ENCODE measurements at regions not wholly inside any gene's neighbourhood (a gene's known extent, or its start where the extent isn't known, plus 50 kb on each side); places are given as distances from the start of the nearest gene placed in this dataset.

- DNase-seq (ENCODE audit: low read depth): peak; percentile 72
These were observed 301.7 kb upstream of the ZFP64 start for GRCh38 chr20:52493171-52493721.

GRCh38 chr20:52490711-52491430 lies 299.3 kb upstream of the ZFP64 start:
- DNase-seq (ENCODE audit: low read depth): peak; percentile 80

GRCh38 chr20:52484438-52484837 lies 292.9 kb upstream of the ZFP64 start:
- DNase-seq (ENCODE audit: low read depth): peak; percentile 53

GRCh38 chr20:52483382-52483781 lies 291.8 kb upstream of the ZFP64 start:
- DNase-seq (ENCODE audit: low read depth): no peak

GRCh38 chr20:52482044-52482443 lies 290.5 kb upstream of the ZFP64 start:
- DNase-seq (ENCODE audit: low read depth): no peak

- no peak for DNase-seq (ENCODE audit: low read depth)
These were observed 289.9 kb upstream of the ZFP64 start for GRCh38 chr20:52481443-52481842.

- DNase-seq (ENCODE audit: low read depth): no peak
These were observed 284.6 kb upstream of the ZFP64 start for GRCh38 chr20:52476074-52476750.

- DNase-seq (ENCODE audit: low read depth): no peak
These were observed 281.6 kb upstream of the ZFP64 start for GRCh38 chr20:52473186-52473585.

- DNase-seq (ENCODE audit: low read depth): no peak
These were observed 279.0 kb upstream of the ZFP64 start for GRCh38 chr20:52470561-52470960.

- peak; percentile 47 for DNase-seq (ENCODE audit: low read depth)
These were observed 277.5 kb upstream of the ZFP64 start for GRCh38 chr20:52469128-52469527.

- no peak for DNase-seq (ENCODE audit: low read depth)
These were observed 274.4 kb upstream of the ZFP64 start for GRCh38 chr20:52465991-52466390.

GRCh38 chr20:52461582-52461981 lies 270.0 kb upstream of the ZFP64 start:
- DNase-seq (ENCODE audit: low read depth): peak; percentile 50

GRCh38 chr20:52459150-52459549 lies 267.6 kb upstream of the ZFP64 start:
- DNase-seq (ENCODE audit: low read depth): no peak

GRCh38 chr20:52457826-52458225 lies 266.2 kb upstream of the ZFP64 start:
- peak; percentile 19 for DNase-seq (ENCODE audit: low read depth)

- peak; percentile 52 for DNase-seq (ENCODE audit: low read depth)
These were observed 263.1 kb upstream of the ZFP64 start for GRCh38 chr20:52454660-52455059.

GRCh38 chr20:52448513-52449232 lies 257.1 kb upstream of the ZFP64 start:
- peak; percentile 38 for DNase-seq (ENCODE audit: low read depth)

GRCh38 chr20:52447225-52447551 lies 255.6 kb upstream of the ZFP64 start:
- no peak for DNase-seq (ENCODE audit: low read depth)

- peak; percentile 88 for DNase-seq (ENCODE audit: low read depth)
These were observed 255.0 kb upstream of the ZFP64 start for GRCh38 chr20:52446421-52447224.

GRCh38 chr20:52444455-52444854 lies 252.9 kb upstream of the ZFP64 start:
- no peak for DNase-seq (ENCODE audit: low read depth)

GRCh38 chr20:52443874-52444273 lies 252.3 kb upstream of the ZFP64 start:
- DNase-seq (ENCODE audit: low read depth): no peak

- no peak for DNase-seq (ENCODE audit: low read depth)
These were observed 250.1 kb upstream of the ZFP64 start for GRCh38 chr20:52441710-52442109.

GRCh38 chr20:52439375-52439774 lies 247.8 kb upstream of the ZFP64 start:
- no peak for DNase-seq (ENCODE audit: low read depth)

Measured in Daoy (cell line).